ENCODE measurements at regions not wholly inside any gene's neighbourhood (a gene's known extent, or its start where the extent isn't known, plus 50 kb on each side); places are given as distances from the start of the nearest gene placed in this dataset.

- TF ChIP-seq CTCF (conservative IDR thresholded peaks at IDR 0.05) (no peak), ZFX (IDR thresholded peaks at IDR 0.05) (no peak)
These were observed 577.6 kb downstream of the CSNK1G3 start for GRCh38 chr5:124089578-124089977.
